ENCODE measurements at regions not wholly inside any gene's neighbourhood (a gene's known extent, or its start where the extent isn't known, plus 50 kb on each side); places are given as distances from the start of the nearest gene placed in this dataset.
"Not testable (repeated sequence)": the region's sequence is repeated elsewhere in the genome, so short reads cannot be mapped to it uniquely, and the experiment has no call there.

DNA sequence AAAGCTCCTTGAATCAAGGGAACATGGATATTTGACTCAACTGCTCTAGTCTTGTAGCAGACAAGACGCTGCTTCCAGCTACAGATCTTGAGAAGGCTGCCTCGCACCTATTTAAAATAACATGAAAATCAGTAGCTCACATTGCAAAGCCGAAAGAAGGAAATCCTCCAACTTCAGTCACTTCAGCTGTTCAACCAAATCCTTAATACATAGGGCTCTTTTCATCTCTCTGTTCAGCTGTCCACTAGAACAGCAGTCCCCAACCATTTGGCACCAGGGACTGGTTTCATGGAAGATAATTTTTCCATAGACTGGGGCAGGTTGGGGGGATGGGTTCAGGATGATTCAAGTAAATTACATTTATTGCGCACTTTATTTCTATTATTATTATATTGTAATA is 1116.0 kb upstream of the TMEM132C start:
- Mint-ChIP-seq H3K4me1 (ENCODE audit: unreplicated experiment) (no peaks in the 10 kb centered on the region), H3K9me3 (ENCODE audit: unreplicated experiment) (no peaks in the 10 kb centered on the region), H3K36me3 (ENCODE audit: unreplicated experiment) (no peaks in the 10 kb centered on the region), H3K27ac (ENCODE audit: unreplicated experiment) (no peak overlapping the region), H3K4me3 (ENCODE audit: unreplicated experiment) (no peak overlapping the region), H3K27me3 (ENCODE audit: unreplicated experiment) (no peaks in the 10 kb centered on the region)
- TF ChIP-seq, protein P1, sequence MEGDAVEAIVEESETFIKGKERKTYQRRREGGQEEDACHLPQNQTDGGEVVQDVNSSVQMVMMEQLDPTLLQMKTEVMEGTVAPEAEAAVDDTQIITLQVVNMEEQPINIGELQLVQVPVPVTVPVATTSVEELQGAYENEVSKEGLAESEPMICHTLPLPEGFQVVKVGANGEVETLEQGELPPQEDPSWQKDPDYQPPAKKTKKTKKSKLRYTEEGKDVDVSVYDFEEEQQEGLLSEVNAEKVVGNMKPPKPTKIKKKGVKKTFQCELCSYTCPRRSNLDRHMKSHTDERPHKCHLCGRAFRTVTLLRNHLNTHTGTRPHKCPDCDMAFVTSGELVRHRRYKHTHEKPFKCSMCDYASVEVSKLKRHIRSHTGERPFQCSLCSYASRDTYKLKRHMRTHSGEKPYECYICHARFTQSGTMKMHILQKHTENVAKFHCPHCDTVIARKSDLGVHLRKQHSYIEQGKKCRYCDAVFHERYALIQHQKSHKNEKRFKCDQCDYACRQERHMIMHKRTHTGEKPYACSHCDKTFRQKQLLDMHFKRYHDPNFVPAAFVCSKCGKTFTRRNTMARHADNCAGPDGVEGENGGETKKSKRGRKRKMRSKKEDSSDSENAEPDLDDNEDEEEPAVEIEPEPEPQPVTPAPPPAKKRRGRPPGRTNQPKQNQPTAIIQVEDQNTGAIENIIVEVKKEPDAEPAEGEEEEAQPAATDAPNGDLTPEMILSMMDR (IDR thresholded peaks at IDR 0.05): no peak
- no peak for DNase-seq (ENCODE audit: extremely low spot score, unreplicated experiment)

DNA sequence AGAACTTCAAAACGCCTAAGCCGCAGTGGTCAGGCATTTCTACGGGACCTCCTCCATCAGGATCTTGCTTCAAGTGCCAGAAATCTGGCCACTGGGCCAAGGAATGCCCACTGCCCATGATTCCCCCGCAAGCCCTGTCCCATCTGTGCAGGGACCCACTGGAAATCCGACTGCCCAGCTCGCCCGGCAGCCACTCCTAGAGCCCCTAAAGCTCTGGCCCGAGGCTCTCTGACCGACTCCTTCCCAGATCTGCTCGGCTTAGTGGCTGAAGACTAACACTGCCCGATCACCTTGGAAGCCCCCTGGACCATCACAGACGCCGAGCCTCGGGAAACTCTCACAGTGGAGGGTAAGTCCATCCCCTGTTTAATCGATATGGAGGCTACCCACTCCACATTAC is 1113.0 kb upstream of the TMEM132C start:
- H3K27ac Mint-ChIP-seq (ENCODE audit: unreplicated experiment): no peak overlapping the region
- H3K9me3 Mint-ChIP-seq (ENCODE audit: unreplicated experiment): no peaks in the 10 kb centered on the region
- peak; percentile 67 for DNase-seq (ENCODE audit: extremely low spot score, unreplicated experiment)
- H3K36me3 Mint-ChIP-seq (ENCODE audit: unreplicated experiment): no peaks in the 10 kb centered on the region
- H3K27me3 Mint-ChIP-seq (ENCODE audit: unreplicated experiment): no peaks in the 10 kb centered on the region
- TF ChIP-seq, protein P1 (IDR thresholded peaks at IDR 0.05): no peak
- H3K4me1 Mint-ChIP-seq (ENCODE audit: unreplicated experiment): no peaks in the 10 kb centered on the region
- H3K4me3 Mint-ChIP-seq (ENCODE audit: unreplicated experiment): no peak overlapping the region

DNA sequence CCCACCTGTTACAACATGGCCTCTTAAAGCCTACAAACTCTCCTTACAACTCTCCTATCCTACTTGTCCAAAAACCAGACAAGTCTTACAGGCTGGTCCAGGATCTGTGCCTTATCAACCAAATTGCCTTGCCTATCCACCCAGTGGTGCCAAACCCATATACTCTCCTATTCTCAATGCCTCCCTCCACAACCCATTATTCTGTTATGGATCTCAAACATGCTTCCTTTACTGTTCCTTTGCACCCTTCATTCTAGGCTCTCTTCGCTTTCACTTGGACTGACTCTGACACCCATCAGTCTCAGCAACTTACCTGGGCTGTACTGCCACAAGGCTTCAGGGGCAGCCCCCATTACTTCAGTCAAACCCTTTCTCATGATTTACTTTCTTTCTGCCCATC is 1112.1 kb upstream of the TMEM132C start:
- H3K27me3 Mint-ChIP-seq (ENCODE audit: unreplicated experiment); H3K36me3 Mint-ChIP-seq (ENCODE audit: unreplicated experiment); H3K27ac Mint-ChIP-seq (ENCODE audit: unreplicated experiment); H3K4me1 Mint-ChIP-seq (ENCODE audit: unreplicated experiment); H3K4me3 Mint-ChIP-seq (ENCODE audit: unreplicated experiment); H3K9me3 Mint-ChIP-seq (ENCODE audit: unreplicated experiment): not testable (repeated sequence)
- DNase-seq (ENCODE audit: extremely low spot score, unreplicated experiment): peak; percentile 13

DNA sequence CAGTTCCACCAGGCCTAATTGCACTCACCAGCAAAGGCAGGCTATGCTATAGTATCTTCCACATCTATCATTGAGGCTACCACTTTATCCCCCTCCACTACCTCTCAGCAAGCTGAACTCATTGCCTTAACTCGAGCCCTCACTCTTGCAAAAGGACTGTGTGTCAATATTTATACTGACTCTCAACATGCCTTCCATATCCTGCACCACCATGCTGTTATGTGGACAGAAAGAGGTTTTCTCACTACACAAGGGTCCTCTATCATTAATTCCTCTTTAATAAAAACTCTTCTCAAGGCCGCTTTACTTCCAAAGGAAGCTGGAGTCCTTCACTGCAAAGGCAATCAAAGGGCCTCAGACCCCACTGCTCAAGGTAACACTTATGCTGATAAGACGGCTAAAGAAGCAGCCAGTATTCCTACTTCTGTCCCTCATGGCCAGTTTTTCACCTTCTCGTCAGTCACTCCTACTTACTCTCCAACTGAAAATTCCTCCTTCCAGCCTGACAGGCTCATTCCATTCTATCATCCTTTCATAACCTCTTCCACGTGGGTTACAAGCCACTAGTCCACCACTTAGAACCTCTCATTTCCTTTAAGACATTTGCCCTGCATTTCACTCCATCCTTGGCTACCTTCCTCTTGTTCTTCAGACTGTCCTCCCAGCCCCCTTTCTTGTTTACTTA is 1110.9 kb upstream of the TMEM132C start:
- not testable (repeated sequence) for H3K36me3 Mint-ChIP-seq (ENCODE audit: unreplicated experiment); H3K4me1 Mint-ChIP-seq (ENCODE audit: unreplicated experiment); H3K27ac Mint-ChIP-seq (ENCODE audit: unreplicated experiment); H3K4me3 Mint-ChIP-seq (ENCODE audit: unreplicated experiment); H3K27me3 Mint-ChIP-seq (ENCODE audit: unreplicated experiment); H3K9me3 Mint-ChIP-seq (ENCODE audit: unreplicated experiment)
- peak; percentile 36 for DNase-seq (ENCODE audit: extremely low spot score, unreplicated experiment)

DNA sequence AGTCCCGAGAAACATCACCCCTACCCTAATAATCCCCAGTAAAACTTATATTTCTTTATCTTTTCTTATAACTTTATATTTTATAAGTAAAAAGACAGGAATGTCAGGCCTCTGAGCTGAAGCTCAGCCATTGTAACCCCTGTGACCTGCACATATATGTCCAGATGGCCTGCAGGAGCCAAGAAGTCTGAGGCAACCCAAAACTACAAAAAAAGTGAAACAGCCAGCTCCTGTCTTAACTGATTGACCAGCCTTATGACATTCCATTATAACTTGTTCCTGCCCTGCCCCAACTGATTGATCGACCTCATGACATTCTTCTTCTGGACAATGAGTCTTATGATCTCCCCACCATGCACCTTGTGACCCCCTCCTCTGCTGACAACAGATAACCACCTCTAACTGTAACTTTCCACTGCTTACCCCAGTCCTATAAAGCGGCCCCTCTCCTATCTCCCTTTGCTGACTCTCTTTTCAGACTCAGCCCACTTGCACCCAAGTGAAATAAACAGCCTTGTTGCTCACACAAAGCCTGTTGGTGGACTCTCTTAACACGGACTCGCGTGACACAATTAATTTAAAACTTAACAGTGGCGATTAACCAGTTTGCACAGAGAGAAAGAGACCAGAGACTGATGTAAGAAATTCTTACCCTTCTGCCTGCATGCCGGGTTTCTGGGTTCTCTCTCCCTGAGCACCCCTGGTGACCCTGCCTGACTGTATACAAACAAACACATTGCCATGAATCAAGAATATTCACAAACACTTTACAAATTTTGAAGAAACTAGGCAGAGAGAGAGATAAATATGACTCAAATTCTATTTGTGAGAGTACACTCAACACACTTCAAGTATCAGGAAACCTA is 1109.2 kb upstream of the TMEM132C start:
- not testable (repeated sequence) for H3K36me3 Mint-ChIP-seq (ENCODE audit: unreplicated experiment); H3K27me3 Mint-ChIP-seq (ENCODE audit: unreplicated experiment); H3K4me1 Mint-ChIP-seq (ENCODE audit: unreplicated experiment); H3K9me3 Mint-ChIP-seq (ENCODE audit: unreplicated experiment); H3K27ac Mint-ChIP-seq (ENCODE audit: unreplicated experiment); H3K4me3 Mint-ChIP-seq (ENCODE audit: unreplicated experiment)
- DNase-seq (ENCODE audit: extremely low spot score, unreplicated experiment): peak; percentile 13

DNA sequence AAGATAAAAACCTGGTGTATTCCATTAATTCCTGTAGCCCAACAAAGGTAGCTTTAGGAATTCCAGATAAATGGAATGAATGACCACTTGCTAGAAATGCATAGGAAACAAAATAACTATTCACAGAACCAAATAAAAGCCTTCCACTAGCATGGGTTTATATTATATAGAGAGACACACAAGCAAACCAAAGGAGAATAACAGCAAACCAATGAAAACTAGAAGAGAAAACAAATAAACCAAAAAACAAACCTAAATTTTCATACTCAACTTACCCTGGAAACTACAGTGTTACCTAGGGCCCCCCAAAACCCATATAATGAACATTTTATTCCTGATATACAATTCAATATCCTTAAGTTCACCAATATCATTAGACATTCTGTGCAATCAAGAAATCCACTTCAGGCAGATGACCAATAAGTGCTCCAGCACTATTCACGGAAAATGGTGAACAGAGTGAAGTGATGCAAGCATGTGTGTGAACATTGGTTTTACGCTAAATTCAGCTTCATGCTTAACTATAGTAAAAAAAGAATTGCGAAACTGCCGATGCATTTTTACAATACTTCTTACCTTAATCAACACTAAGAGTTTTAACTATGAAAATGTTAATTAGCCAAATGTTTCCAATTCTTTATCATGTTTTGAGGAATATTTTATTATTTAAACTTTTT is 1108.4 kb upstream of the TMEM132C start:
- Mint-ChIP-seq H3K4me3 (ENCODE audit: unreplicated experiment) (no peak overlapping the region), H3K9me3 (ENCODE audit: unreplicated experiment) (no peaks in the 10 kb centered on the region), H3K4me1 (ENCODE audit: unreplicated experiment) (peaks cover 12% of the 10 kb centered on the region), H3K36me3 (ENCODE audit: unreplicated experiment) (no peaks in the 10 kb centered on the region), H3K27me3 (ENCODE audit: unreplicated experiment) (no peaks in the 10 kb centered on the region), H3K27ac (ENCODE audit: unreplicated experiment) (no peak overlapping the region)
- DNase-seq (ENCODE audit: extremely low spot score, unreplicated experiment): no peak
- TF ChIP-seq, protein P1 (IDR thresholded peaks at IDR 0.05): no peak

Data from osteocyte (in vitro differentiated cells).